Activated B cell treated with CpG ODN at 0.5 μM for 24 hours (primary cell): ENCODE measurements at regions not wholly inside any gene's neighbourhood (a gene's known extent, or its start where the extent isn't known, plus 50 kb on each side); places are given as distances from the start of the nearest gene placed in this dataset.
"Not testable (repeated sequence)": the region's sequence is repeated elsewhere in the genome, so short reads cannot be mapped to it uniquely, and the experiment has no call there.

Experiments used
- ATAC-seq: fragments of 200-7000 bp; cut with Tn5 transposase; one replicate; pipeline ENCODE4 v1.10.0; 2021; ENCODE audit warnings: low read depth, mild to moderate bottlenecking, moderate library complexity
- CTCF ChIA-PET: fragments of 350-600 bp; sonication (Branson Sonifier 250); formaldehyde crosslinking; loops from one replicate; lab custom pipeline; 2021; ENCODE audit warnings: antibody characterized with exemption; lab: Charles Lee
- POLR2A ChIA-PET: fragments of 350-600 bp; sonication (Branson Sonifier 250); formaldehyde crosslinking; loops from one replicate; lab custom pipeline; 2021; ENCODE audit warnings: antibody characterized with exemption; lab: Charles Lee
- DNase-seq: peaks from one replicate; pipeline ENCODE4 v3.0.0; 2022
- H3K27ac Mint-ChIP-seq: one replicate; pipeline ENCODE4 v1.8.0; 2020; ENCODE audit warnings: mixed read lengths
- H3K27me3 Mint-ChIP-seq: one replicate; pipeline ENCODE4 v1.8.0; 2021; ENCODE audit warnings: mixed read lengths
- H3K36me3 Mint-ChIP-seq: one replicate; pipeline ENCODE4 v1.8.0; 2021; ENCODE audit warnings: low read depth, mixed read lengths
- H3K4me1 Mint-ChIP-seq: one replicate; pipeline ENCODE4 v1.8.0; 2021; ENCODE audit warnings: mixed read lengths
- H3K4me3 Mint-ChIP-seq: one replicate; pipeline ENCODE4 v1.8.0; 2020; ENCODE audit warnings: mild to moderate bottlenecking, mixed read lengths
- H3K9me3 Mint-ChIP-seq: one replicate; pipeline ENCODE4 v1.8.0; 2020; ENCODE audit warnings: mixed read lengths
- intact Hi-C: fragments of 100-400 bp; cut with micrococcal nuclease; formaldehyde crosslinking; loops from one replicate; pipeline ENCODE4 v1.15.1; 2024
- TF ChIP-seq, protein P1 (sequence below): fragments of 200-600 bp; IDR thresholded peaks from one replicate; pipeline ENCODE4 v1.8.0; 2022; ENCODE audit warnings: antibody characterized with exemption, mild to moderate bottlenecking

DNA sequence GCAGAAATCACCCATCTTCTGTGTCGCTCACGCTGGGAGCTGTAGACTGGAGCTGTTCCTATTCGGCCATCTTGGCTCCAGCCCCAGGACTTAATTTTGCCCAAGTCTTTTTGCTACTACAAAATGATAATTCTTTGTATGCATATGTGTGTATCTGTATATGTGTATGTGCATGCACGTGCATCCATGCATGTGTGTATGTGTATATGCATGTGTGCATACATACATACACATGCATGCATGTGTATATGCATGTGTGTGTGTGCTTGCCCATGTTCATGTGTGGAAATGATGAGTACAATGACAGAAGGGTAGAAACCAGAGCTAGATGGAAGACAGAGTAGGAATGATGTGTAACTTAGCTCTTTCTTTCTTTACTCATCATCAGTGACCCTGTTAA, 497.9 kb upstream of the SPRED2 start:
- DNase-seq (no peak), ATAC-seq (no peak)
- TF ChIP-seq, protein P1, sequence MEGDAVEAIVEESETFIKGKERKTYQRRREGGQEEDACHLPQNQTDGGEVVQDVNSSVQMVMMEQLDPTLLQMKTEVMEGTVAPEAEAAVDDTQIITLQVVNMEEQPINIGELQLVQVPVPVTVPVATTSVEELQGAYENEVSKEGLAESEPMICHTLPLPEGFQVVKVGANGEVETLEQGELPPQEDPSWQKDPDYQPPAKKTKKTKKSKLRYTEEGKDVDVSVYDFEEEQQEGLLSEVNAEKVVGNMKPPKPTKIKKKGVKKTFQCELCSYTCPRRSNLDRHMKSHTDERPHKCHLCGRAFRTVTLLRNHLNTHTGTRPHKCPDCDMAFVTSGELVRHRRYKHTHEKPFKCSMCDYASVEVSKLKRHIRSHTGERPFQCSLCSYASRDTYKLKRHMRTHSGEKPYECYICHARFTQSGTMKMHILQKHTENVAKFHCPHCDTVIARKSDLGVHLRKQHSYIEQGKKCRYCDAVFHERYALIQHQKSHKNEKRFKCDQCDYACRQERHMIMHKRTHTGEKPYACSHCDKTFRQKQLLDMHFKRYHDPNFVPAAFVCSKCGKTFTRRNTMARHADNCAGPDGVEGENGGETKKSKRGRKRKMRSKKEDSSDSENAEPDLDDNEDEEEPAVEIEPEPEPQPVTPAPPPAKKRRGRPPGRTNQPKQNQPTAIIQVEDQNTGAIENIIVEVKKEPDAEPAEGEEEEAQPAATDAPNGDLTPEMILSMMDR: no peak
- Mint-ChIP-seq H3K4me1 (no peaks in the 10 kb centered on the region), H3K9me3 (no peaks in the 10 kb centered on the region), H3K27me3 (peaks cover 2% of the 10 kb centered on the region), H3K4me3 (no peak overlapping the region), H3K36me3 (no peaks in the 10 kb centered on the region), H3K27ac (no peak overlapping the region)
- POLR2A ChIA-PET: no interaction called here
- intact Hi-C loops: no loop called here
- CTCF ChIA-PET: no interaction called here

DNA sequence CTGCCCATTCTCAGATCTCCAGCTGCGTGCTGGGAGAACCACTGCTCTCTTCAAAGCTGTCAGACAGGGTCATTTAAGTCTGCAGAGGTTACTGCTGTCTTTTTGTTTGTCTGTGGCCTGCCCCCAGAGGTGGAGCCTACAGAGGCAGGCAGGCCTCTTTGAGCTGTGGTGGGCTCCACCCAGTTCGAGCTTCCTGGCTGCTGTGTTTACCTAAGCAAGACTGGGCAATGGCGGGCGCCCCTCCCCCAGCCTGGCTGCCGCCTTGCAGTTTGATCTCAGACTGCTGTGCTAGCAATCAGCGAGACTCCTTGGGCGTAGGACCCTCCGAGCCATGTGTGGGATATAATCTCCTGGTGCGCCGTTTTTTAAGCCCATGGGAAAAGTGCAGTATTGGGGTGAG, 497.3 kb upstream of the SPRED2 start:
- ATAC-seq, H3K4me1 Mint-ChIP-seq, H3K4me3 Mint-ChIP-seq, H3K27me3 Mint-ChIP-seq, H3K27ac Mint-ChIP-seq, H3K9me3 Mint-ChIP-seq, DNase-seq, POLR2A ChIA-PET, H3K36me3 Mint-ChIP-seq, intact Hi-C loops, CTCF ChIA-PET: not testable (repeated sequence)

DNA sequence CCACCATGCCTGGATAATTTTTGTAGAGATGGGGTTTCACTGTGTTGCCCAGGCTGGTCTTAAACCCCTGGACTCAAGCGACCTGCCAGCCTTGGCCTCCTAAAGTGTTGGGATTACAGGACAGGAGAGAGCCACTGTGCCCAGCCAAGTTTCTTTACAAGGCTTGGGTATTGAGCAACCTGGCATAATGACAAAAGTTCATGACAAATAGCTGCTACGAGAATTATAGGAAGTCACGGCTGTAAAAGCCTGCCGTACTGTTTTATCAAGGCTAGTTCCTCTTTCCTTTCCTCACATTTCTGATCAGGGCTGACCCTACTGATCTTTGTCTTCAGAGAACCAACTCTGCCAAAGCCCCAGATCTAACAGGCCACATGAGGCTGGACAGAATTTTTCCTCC, 490.4 kb upstream of the SPRED2 start:
- DNase-seq: no peak
- H3K4me3 Mint-ChIP-seq: no peak overlapping the region
- TF ChIP-seq, protein P1: no peak
- no peak overlapping the region for H3K27ac Mint-ChIP-seq
- intact Hi-C loops: no loop called here
- POLR2A ChIA-PET: no interaction called here
- no peaks in the 10 kb centered on the region for H3K27me3 Mint-ChIP-seq
- ATAC-seq: no peak
- H3K36me3 Mint-ChIP-seq: no peaks in the 10 kb centered on the region
- H3K4me1 Mint-ChIP-seq: no peaks in the 10 kb centered on the region
- peaks cover 3% of the 10 kb centered on the region for H3K9me3 Mint-ChIP-seq
- CTCF ChIA-PET: no interaction called here

DNA sequence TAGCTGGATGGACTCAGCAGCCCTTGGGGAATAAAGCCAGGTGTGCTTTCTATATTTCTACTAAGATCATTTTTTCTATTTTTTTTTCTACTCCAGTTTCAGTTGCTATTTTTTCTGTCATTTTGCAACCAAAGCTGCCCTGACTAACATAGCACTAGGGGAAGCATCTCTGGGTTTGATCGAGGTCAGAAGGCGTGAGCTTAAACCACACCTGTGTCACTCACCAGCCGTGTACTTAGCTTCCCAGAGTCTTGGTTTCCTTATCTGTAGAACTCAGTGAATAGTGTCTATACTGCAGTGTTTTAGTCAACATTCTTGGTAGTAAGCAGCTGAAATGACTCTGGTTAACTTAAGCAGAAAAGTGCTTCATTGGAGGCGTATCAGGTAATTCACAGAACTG, 489.6 kb upstream of the SPRED2 start:
- DNase-seq (no peak), ATAC-seq (no peak)
- CTCF ChIA-PET: no interaction called here
- H3K9me3 Mint-ChIP-seq: peaks cover 3% of the 10 kb centered on the region
- TF ChIP-seq, protein P1: no peak
- intact Hi-C loops: no loop called here
- no peaks in the 10 kb centered on the region for H3K36me3 Mint-ChIP-seq
- POLR2A ChIA-PET: no interaction called here
- H3K27me3 Mint-ChIP-seq: no peaks in the 10 kb centered on the region
- no peak overlapping the region for H3K27ac Mint-ChIP-seq
- no peaks in the 10 kb centered on the region for H3K4me1 Mint-ChIP-seq
- no peak overlapping the region for H3K4me3 Mint-ChIP-seq

DNA sequence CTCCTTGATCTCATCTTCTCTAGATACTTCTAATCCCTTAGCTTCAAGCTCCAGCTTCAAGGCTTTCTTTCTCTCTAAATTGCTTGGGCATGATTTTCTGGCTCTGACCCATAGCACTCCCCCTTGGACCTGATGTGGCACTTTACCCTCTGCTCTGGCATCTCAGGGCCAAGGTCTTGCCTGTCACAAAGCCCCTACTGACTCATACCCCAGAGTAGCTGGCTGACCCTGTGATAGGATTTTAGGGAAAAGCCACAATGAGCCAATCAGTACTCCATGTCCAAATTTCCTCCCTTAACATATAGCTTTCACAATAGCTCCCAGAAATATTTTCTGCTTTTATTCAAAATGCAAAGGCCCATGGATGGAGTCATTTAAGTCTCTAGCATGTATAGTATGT, 488.7 kb upstream of the SPRED2 start:
- TF ChIP-seq, protein P1: no peak
- ATAC-seq (no peak), DNase-seq (no peak)
- Mint-ChIP-seq H3K4me3 (no peak overlapping the region), H3K36me3 (no peaks in the 10 kb centered on the region), H3K27ac (no peak overlapping the region), H3K9me3 (peaks cover 3% of the 10 kb centered on the region), H3K4me1 (no peaks in the 10 kb centered on the region), H3K27me3 (peaks cover 2% of the 10 kb centered on the region)
- ChIA-PET POLR2A (no interaction called here), CTCF (no interaction called here)
- intact Hi-C loops: no loop called here

DNA sequence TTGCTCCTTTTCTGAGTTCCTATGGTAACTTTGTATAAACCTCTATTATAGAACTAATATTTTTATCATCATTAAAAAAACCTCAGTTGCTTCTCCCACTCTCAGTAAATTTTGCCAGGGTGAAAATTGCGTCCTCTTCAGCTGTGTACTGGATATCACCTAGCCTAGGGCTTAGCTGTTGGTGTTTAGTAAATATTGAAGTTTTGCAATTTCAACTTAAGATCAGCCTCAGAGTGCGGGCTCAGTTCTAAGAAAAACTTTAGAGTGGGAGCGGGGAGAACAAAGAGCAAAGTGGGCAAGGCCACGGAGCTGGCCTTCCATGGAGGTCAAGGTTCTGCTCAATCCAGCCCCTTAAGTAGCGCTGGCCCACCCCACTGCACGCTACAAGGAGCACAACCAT, 488.3 kb upstream of the SPRED2 start:
- Mint-ChIP-seq H3K9me3 (peaks cover 3% of the 10 kb centered on the region), H3K4me1 (no peaks in the 10 kb centered on the region), H3K27ac (no peak overlapping the region), H3K27me3 (peaks cover 2% of the 10 kb centered on the region), H3K4me3 (no peak overlapping the region), H3K36me3 (no peaks in the 10 kb centered on the region)
- no peak for DNase-seq
- POLR2A ChIA-PET: no interaction called here
- CTCF ChIA-PET: no interaction called here
- ATAC-seq: no peak
- TF ChIP-seq, protein P1: no peak
- intact Hi-C loops: no loop called here
